GM12892 (cell line): ENCODE measurements at regions not wholly inside any gene's neighbourhood (a gene's known extent, or its start where the extent isn't known, plus 50 kb on each side); places are given as distances from the start of the nearest gene placed in this dataset.

Experiments used
- POLR2A ChIP-seq: IDR thresholded peaks from 2 replicates; pipeline ENCODE4 v1.6.1; 2011; ENCODE audit warnings: low read depth, low read length, control low read depth
- POLR2AphosphoS5 ChIP-seq: IDR thresholded peaks from 2 replicates; pipeline ENCODE4 v1.6.1; 2011; ENCODE audit warnings: low read depth, low read length, control low read depth

- TF ChIP-seq POLR2A (no peak), POLR2AphosphoS5 (no peak)
Measured at GRCh38 chr6:2384528-2384927, 139.1 kb upstream of the GMDS start.
